ENCODE measurements at regions not wholly inside any gene's neighbourhood (a gene's known extent, or its start where the extent isn't known, plus 50 kb on each side); places are given as distances from the start of the nearest gene placed in this dataset.
A peak's percentile ranks its signal among the peaks of the same experiment; 100 is the strongest.
"Not testable (repeated sequence)": the region's sequence is repeated elsewhere in the genome, so short reads cannot be mapped to it uniquely, and the experiment has no call there.

DNA sequence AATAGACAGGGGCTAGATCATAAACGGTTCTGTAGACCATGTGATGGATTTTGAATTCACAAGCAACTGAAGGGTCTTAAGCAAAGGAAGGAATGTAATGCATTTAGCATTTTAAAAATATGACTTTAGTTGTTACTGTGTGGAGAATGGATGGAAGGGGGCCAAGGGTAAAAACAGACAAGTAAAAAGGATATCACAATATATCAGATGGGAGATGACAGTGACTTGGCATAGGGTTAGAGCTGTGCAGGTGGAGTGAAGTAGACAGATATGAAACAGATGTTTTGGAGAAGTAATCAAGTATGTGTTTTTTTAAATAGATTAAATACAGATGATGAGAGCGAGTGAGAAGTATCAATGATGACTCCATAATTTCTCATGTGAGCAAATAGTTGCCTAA lies 1116.0 kb upstream of the TENM3 start (continued):
- TF ChIP-seq CEBPZ (IDR thresholded peaks at IDR 0.05; ENCODE audit: low read depth, low read length): no peak

- BruUV-seq (replicated peaks); H3K4me3 ChIP-seq; RAD21 ChIA-PET (ENCODE audit: unreplicated experiment); ATAC-seq; FAIRE-seq; H3K27ac ChIP-seq (ENCODE audit: control insufficient read depth, insufficient read depth); H3K79me2 ChIP-seq (ENCODE audit: control insufficient read depth, insufficient read depth, low read length); H3K4me1 ChIP-seq (ENCODE audit: control insufficient read depth, insufficient read depth, low read length); H4K20me1 ChIP-seq (ENCODE audit: control insufficient read depth, insufficient read depth); intact Hi-C loops (cut with micrococcal nuclease; ENCODE audit: unreplicated experiment); CTCF ChIA-PET; POLR2A ChIA-PET; SMC1A ChIA-PET (ENCODE audit: uncharacterized antibody, unreplicated experiment); H3K27me3 ChIP-seq (replicated peaks in 1 of 2; ENCODE audit: control insufficient read depth in 2 of 2, insufficient read depth in 2 of 2, low read length in 1 of 2); DNase-seq (ENCODE audit: low read depth, low spot score); H3K9ac ChIP-seq (ENCODE audit: control insufficient read depth, insufficient read depth, low read length); H3K4me2 ChIP-seq (ENCODE audit: control insufficient read depth, insufficient read depth); in situ Hi-C loops (cut with MboI); H3K36me3 ChIP-seq (ENCODE audit: control insufficient read depth in 2 of 2, insufficient read depth in 2 of 2, low read length in 1 of 2); H3K9me3 ChIP-seq (replicated peaks; ENCODE audit: control insufficient read depth, insufficient read depth, low read length); H2AFZ ChIP-seq (ENCODE audit: control insufficient read depth, low read depth, low read length): not testable (repeated sequence)
- WGBS (ENCODE audit: insufficient coverage, insufficient replicate concordance, low lambda C conversion rate, missing lambda C conversion rate): 23% methylated on average over 6 of the region's 7 CpGs
These were observed 1112.9 kb upstream of the TENM3 start for GRCh38 chr4:181130317-181130716.

GRCh38 chr4:181137351-181137750 lies 1105.9 kb upstream of the TENM3 start:
- no peak overlapping the region for H3K4me3 ChIP-seq
- FAIRE-seq: no peak
- BruUV-seq (replicated peaks): no TSS peak
- H4K20me1 ChIP-seq (ENCODE audit: control insufficient read depth, insufficient read depth): no peaks in the 10 kb centered on the region
- no peak for ATAC-seq
- RAD21 ChIA-PET (ENCODE audit: unreplicated experiment): no interaction called here
- intact Hi-C loops (cut with micrococcal nuclease; ENCODE audit: unreplicated experiment) (no loop called here), in situ Hi-C loops (cut with MboI) (no loop called here)
- no peak for DNase-seq (ENCODE audit: low read depth, low spot score)
- H2AFZ ChIP-seq (ENCODE audit: control insufficient read depth, low read depth, low read length): no peak overlapping the region
- no peaks in the 10 kb centered on the region for H3K4me1 ChIP-seq (ENCODE audit: control insufficient read depth, insufficient read depth, low read length)
- CTCF ChIA-PET: no interaction called here
- no peaks in the 10 kb centered on the region for H3K27me3 ChIP-seq (replicated peaks in 1 of 2; ENCODE audit: control insufficient read depth in 2 of 2, insufficient read depth in 2 of 2, low read length in 1 of 2)
- POLR2A ChIA-PET: no interaction called here
- TF ChIP-seq RAD51 (IDR thresholded peaks at IDR 0.05): peak; percentile 73; the same call in 1 of the 2 replicates
- TF ChIP-seq SREBF2 (IDR thresholded peaks at IDR 0.05; ENCODE audit: low read length): no peak
- SMC1A ChIA-PET (ENCODE audit: uncharacterized antibody, unreplicated experiment): no interaction called here
- 33% methylated on average over 3 of the region's 3 CpGs for WGBS (ENCODE audit: insufficient coverage, insufficient replicate concordance, low lambda C conversion rate, missing lambda C conversion rate)
- H3K36me3 ChIP-seq (ENCODE audit: control insufficient read depth in 2 of 2, insufficient read depth in 2 of 2, low read length in 1 of 2): no peaks in the 10 kb centered on the region
- no peaks in the 10 kb centered on the region for H3K9me3 ChIP-seq (replicated peaks; ENCODE audit: control insufficient read depth, insufficient read depth, low read length)
- no peak overlapping the region for H3K9ac ChIP-seq (ENCODE audit: control insufficient read depth, insufficient read depth, low read length)
- no peak overlapping the region for H3K4me2 ChIP-seq (ENCODE audit: control insufficient read depth, insufficient read depth)
- no peak overlapping the region for H3K27ac ChIP-seq (ENCODE audit: control insufficient read depth, insufficient read depth)
- no peaks in the 10 kb centered on the region for H3K79me2 ChIP-seq (ENCODE audit: control insufficient read depth, insufficient read depth, low read length)

Data from GM12878 (cell line).